HG03558 (cell line): ENCODE measurements at regions not wholly inside any gene's neighbourhood (a gene's known extent, or its start where the extent isn't known, plus 50 kb on each side); places are given as distances from the start of the nearest gene placed in this dataset.
"Not testable (repeated sequence)": the region's sequence is repeated elsewhere in the genome, so short reads cannot be mapped to it uniquely, and the experiment has no call there.

Experiments used
- ATAC-seq: cut with Tn5 transposase; IDR thresholded peaks from one replicate; pipeline ENCODE4 v1.9.1; 2021; ENCODE audit warnings: moderate number of reproducible peaks; ENCODE audit not compliant: unreplicated experiment; ENCODE audit errors: extremely low read depth

DNA sequence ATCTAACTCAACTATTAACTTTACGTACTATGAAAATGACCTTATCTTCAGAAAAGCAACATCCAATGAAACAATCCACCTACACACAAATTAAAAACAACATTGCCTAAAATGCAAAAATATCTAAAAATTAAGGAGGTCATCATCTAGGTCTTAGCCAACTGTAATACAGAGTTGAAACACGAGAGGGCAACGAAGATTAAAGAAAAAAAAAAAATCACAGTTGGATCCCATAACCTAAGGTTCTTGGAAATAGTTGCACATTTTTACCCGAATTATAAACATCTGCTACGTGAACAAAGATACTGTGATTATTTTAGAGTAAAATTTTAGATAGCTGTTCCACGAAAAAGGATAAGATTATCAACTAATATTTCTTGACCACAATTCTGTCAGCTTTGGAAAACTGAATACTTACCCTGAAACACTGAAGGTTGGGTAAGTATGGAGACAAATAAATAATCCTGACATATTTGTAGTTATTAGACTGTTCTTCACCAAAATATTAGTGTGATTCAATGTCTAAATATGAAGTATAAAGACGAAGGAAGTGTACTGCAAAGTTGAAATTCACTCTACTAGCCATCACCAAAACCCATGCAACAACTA lies 88.0 kb upstream of the AK4 start:
- no peak for ATAC-seq

- no peak for ATAC-seq
Observed at GRCh38 chr1:65062339-65062738, 85.7 kb upstream of the AK4 start.

- no peak for ATAC-seq
Observed at GRCh38 chr1:65063025-65063424, 85.0 kb upstream of the AK4 start.

DNA sequence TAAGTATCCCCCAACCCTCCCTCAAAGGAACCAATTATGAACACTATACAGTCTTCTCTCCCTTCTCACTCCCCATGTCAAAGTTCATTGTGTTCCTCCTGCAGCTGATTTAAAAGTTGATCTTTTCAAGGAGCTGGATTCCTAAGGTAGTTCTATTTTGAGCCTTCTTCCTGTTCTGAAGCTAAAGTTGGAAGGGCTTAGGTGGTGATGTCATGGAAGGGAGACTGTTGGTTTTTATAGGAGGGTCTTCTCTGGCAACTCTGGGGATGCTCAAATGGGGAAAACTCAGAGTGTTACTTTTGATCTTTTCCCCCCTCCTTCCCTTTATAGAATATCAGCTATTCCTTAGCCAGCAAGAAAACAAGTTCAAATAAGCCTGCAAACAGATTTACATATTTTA lies 83.0 kb upstream of the AK4 start:
- ATAC-seq: no peak

- ATAC-seq: no peak
Observed at GRCh38 chr1:65065524-65066418, 82.2 kb upstream of the AK4 start.

GRCh38 chr1:65066419-65066765 lies 81.6 kb upstream of the AK4 start:
- ATAC-seq: no peak

GRCh38 chr1:65066766-65067490 lies 81.1 kb upstream of the AK4 start:
- no peak for ATAC-seq

- ATAC-seq: no peak
Observed at GRCh38 chr1:65067491-65068201, 80.4 kb upstream of the AK4 start.

DNA sequence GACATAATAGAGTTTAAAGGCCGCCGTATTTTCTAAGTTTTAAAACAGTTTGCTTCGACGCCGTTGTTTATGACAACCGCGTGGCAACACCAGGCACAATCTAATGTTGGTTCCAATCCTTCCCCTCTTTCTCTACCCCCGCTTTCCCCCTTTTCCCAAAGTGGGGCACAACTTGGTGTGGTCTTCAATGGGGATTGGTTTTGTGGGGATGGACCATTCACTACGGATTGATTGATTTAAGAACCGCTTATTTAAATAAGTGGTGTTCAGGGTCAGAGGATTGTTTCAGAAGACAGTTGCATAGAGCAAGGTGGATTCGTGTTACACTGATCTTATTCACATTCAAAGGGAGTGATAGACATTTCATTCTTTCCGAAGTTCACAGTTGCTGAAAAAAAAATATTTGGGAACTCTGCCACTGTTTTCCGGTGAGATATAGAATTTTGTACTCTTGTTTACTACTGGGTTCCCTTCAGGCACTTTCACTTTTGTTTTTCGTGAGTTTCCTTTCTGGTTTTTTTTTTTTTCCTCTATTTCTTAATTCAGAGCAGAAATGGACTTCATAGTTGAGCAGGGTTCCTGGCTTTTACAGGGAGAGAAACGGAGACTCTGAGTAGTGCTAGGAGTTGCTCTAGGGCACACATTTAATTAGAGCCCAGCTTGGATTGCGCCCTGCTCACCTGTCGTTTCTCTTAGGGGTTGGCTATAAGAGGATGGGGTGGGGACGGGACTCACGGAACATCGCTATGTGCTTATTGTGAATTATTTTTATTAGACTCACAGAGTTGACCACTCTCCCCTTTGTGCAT lies 79.6 kb upstream of the AK4 start:
- ATAC-seq: no peak

- ATAC-seq: no peak
Observed at GRCh38 chr1:65069011-65069565, 78.9 kb upstream of the AK4 start.

- ATAC-seq: no peak
Observed at GRCh38 chr1:65072845-65073244, 75.2 kb upstream of the AK4 start.

GRCh38 chr1:65075123-65075976 lies 72.7 kb upstream of the AK4 start:
- ATAC-seq: no peak

DNA sequence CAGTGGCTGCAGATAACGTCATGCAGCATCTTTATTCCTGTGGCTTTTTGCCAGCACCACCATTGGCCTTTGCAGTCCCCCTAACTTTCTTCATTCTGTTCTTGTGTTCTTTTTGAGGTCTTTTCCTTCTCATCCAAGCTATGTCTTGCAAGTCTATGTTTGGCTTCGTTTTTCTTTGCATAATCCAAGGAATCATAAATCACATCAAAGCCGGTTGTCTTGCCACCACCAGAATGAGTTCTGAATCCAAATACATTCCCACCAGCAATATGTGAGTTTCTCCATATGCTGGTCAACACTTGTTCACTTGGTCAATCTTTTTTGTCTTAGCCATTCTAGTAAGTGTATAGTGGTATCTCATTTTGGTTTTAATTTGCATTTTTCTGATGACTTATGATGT lies 70.6 kb upstream of the AK4 start:
- no peak for ATAC-seq

GRCh38 chr1:65079941-65080340 lies 68.1 kb upstream of the AK4 start:
- no peak for ATAC-seq

GRCh38 chr1:65082346-65083040 lies 65.5 kb upstream of the AK4 start:
- ATAC-seq: no peak

DNA sequence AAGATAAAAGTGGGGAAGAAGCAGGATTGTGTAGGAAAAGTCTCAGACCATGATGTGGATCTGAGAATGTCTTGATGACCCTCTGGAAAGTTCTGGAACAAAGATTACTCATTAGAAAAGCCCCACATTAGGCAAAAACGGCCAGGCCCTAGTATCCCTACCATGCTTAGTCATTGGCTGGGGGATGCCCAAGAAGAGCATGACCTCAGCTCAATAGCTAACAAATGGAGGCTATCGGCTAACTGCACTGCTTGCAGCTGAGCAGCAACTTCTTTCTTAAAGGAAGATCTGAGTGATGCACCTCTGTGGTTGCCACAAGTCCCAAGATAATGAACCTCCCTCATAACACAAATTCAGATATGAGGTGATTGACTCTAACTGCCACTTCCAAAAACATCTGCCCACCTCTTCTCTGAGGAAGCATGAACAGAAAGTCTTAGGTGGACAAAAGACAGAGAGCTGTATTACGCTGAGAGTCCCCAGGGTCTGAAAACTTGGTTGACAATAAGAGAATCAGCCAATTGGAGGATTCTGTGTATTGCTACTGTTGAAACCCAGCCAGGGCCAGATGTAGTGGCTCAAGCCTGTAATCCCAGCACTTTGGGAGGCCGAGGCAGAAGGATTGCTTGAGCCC lies 64.6 kb upstream of the AK4 start:
- ATAC-seq: peak; percentile 55

DNA sequence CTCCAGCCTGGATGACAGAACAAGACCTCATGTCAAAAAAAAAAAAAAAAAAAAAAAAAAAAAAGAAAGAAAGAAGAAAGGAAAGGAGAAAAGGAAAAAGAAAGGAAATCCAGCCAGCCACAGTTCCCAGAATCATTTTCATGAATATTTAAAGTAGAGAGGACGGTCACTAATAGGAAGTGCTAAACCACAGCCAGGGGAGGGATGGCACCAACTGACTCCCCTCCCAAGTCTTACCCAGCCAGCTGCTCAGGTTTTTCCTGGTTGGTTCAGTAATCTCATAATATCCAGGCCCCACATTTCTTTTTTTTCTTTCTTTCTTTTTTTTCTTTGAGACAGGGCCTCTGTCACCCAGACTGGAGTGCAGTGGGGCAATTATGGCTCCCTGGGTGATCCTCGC lies 63.9 kb upstream of the AK4 start:
- ATAC-seq: no peak

DNA sequence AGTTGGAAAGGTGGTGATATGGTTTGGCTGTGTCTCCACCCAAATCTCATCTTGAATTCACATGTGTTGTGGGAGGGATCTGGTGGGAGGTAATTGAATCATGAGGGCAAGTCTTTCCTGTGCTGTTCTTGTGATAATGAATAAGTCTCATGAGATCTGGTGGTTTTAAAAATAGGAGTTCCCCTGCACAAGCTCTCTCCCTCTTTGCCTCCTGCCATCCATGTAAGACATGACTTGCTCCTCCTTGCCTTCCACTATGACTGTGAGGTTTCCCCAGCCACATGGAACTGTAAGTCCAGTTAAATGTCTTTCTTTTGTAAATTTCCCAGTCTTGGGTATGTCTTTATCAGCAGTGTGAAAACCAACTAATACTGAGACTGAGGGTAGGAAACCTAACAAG lies 60.5 kb upstream of the AK4 start:
- ATAC-seq: not testable (repeated sequence)
